H9 (cell line): ENCODE measurements at regions not wholly inside any gene's neighbourhood (a gene's known extent, or its start where the extent isn't known, plus 50 kb on each side); places are given as distances from the start of the nearest gene placed in this dataset.

Source experiments
- DNase-seq: peaks from one replicate; pipeline ENCODE4 v3.0.0-alpha.2; 2017
- H2AFZ ChIP-seq: one replicate; pipeline ENCODE4 v1.6.1; 2013; ENCODE audit warnings: mild to moderate bottlenecking, low read length, control low read depth, moderate library complexity
- H2AK5ac ChIP-seq: 2 replicates; pipeline ENCODE4 v1.6.1; 2013; ENCODE audit warnings: low read length, control low read depth, mixed read lengths; ENCODE audit not compliant: insufficient read length
- H2BK120ac ChIP-seq: one replicate; pipeline ENCODE4 v1.6.1; 2013; ENCODE audit warnings: low read depth, mild to moderate bottlenecking, low read length, control low read depth, inconsistent platforms; ENCODE audit not compliant: poor library complexity, severe bottlenecking
- H2BK12ac ChIP-seq: 2 replicates; pipeline ENCODE4 v1.6.1; 2013; ENCODE audit warnings: low read length, control low read depth, mixed read lengths, low read depth; ENCODE audit not compliant: insufficient read length
- H2BK15ac ChIP-seq: 2 replicates; pipeline ENCODE4 v1.6.1; 2013; ENCODE audit warnings: low read depth, low read length, control low read depth
- H2BK20ac ChIP-seq: one replicate; pipeline ENCODE4 v1.6.1; 2013; ENCODE audit warnings: low read depth, mild to moderate bottlenecking, low read length, control low read depth, inconsistent platforms; ENCODE audit not compliant: poor library complexity, severe bottlenecking
- H2BK5ac ChIP-seq: 2 replicates; pipeline ENCODE4 v1.6.1; 2013; ENCODE audit warnings: low read length, control low read depth, mixed read lengths; ENCODE audit not compliant: insufficient read length
- H3K14ac ChIP-seq: 2 replicates; pipeline ENCODE4 v1.6.1; 2013; ENCODE audit warnings: low read length, control low read depth; ENCODE audit not compliant: insufficient read depth
- H3K18ac ChIP-seq: 2 replicates; pipeline ENCODE4 v1.6.1; 2013; ENCODE audit warnings: low read depth, mild to moderate bottlenecking, mixed read lengths, low read length, control low read depth; ENCODE audit not compliant: insufficient read length
- H3K23ac ChIP-seq: 2 replicates; pipeline ENCODE4 v1.6.1; 2013; ENCODE audit warnings: low read length, control low read depth, mixed read lengths, low read depth; ENCODE audit not compliant: insufficient read length
- H3K23me2 ChIP-seq: 2 replicates; pipeline ENCODE4 v1.6.1; 2013; ENCODE audit warnings: low read depth, mild to moderate bottlenecking, mixed read lengths, low read length, control low read depth; ENCODE audit not compliant: insufficient read length, poor library complexity, severe bottlenecking
- H3K27ac ChIP-seq: 2 replicates; pipeline ENCODE4 v1.5.1; 2013; ENCODE audit warnings: low read length, control low read depth, mixed read lengths, low read depth; ENCODE audit not compliant: insufficient read length
- H3K27me3 ChIP-seq: 2 replicates; pipeline ENCODE4 v1.6.1; 2013; ENCODE audit warnings: low read length, control low read depth, inconsistent platforms; ENCODE audit not compliant: insufficient read depth
- H3K4ac ChIP-seq: 2 replicates; pipeline ENCODE4 v1.6.1; 2013; ENCODE audit warnings: low read depth, mild to moderate bottlenecking, control low read depth, inconsistent platforms, low read length, moderate library complexity
- H3K4me1 ChIP-seq: 2 replicates; pipeline ENCODE4 v1.6.1; 2013; ENCODE audit warnings: low read length, control low read depth, inconsistent platforms; ENCODE audit not compliant: insufficient read depth
- H3K4me2 ChIP-seq: 2 replicates; pipeline ENCODE4 v1.6.1; 2013; ENCODE audit warnings: low read length, control low read depth, mixed read lengths; ENCODE audit not compliant: insufficient read length, insufficient read depth
- H3K56ac ChIP-seq: 2 replicates; pipeline ENCODE4 v1.6.1; 2013; ENCODE audit warnings: low read depth, mild to moderate bottlenecking, mixed read lengths, low read length, control low read depth; ENCODE audit not compliant: insufficient read length
- H3K79me1 ChIP-seq: 2 replicates; pipeline ENCODE4 v1.6.1; 2013; ENCODE audit warnings: low read depth, mild to moderate bottlenecking, moderate library complexity, low read length, control low read depth, inconsistent platforms; ENCODE audit not compliant: insufficient read depth, poor library complexity, severe bottlenecking
- H3K79me2 ChIP-seq: 2 replicates; pipeline ENCODE4 v1.6.1; 2013; ENCODE audit warnings: low read length, control low read depth, inconsistent platforms; ENCODE audit not compliant: insufficient read depth
- H3K9ac ChIP-seq: 2 replicates; pipeline ENCODE4 v1.6.1; 2013; ENCODE audit warnings: low read length, control low read depth, mixed read lengths; ENCODE audit not compliant: insufficient read length; ENCODE audit errors: extremely low read depth
- H3K9me3 ChIP-seq: one replicate; pipeline ENCODE4 v1.6.1; 2013; ENCODE audit warnings: low read depth, low read length, inconsistent platforms; ENCODE audit not compliant: control insufficient read depth
- H3T11ph ChIP-seq: one replicate; pipeline ENCODE4 v1.6.1; 2013; ENCODE audit warnings: mild to moderate bottlenecking, low read length, control low read depth, inconsistent platforms
- H4K20me1 ChIP-seq: one replicate; pipeline ENCODE4 v1.6.1; 2013; ENCODE audit not compliant: control insufficient read depth, insufficient read length, insufficient read depth
- H4K5ac ChIP-seq: 2 replicates; pipeline ENCODE4 v1.6.1; 2013; ENCODE audit warnings: low read depth, mild to moderate bottlenecking, mixed read lengths, low read length, control low read depth; ENCODE audit not compliant: insufficient read length
- H4K8ac ChIP-seq: replicated peaks from 2 replicates; pipeline ENCODE4 v1.6.1; 2013; ENCODE audit warnings: low read length, control low read depth, mixed read lengths, low read depth; ENCODE audit not compliant: insufficient read length
- H4K91ac ChIP-seq: 2 replicates; pipeline ENCODE4 v1.6.1; 2013; ENCODE audit warnings: low read depth, mild to moderate bottlenecking, moderate library complexity, mixed read lengths, low read length, control low read depth; ENCODE audit not compliant: insufficient read length
- H3K27ac Mint-ChIP-seq, 3 experiments: 2 replicates in 2 of 3; 3 replicates in 1 of 3; pipeline ENCODE4 v1.8.0; 2020 to 2021; ENCODE audit warnings: mixed read lengths in 3 of 3, mild to moderate bottlenecking in 1 of 3, moderate library complexity in 1 of 3
- H3K27me3 Mint-ChIP-seq: 2 replicates; pipeline ENCODE4 v1.8.0; 2021; ENCODE audit warnings: low read depth, mild to moderate bottlenecking, moderate library complexity, mixed read lengths
- H3K36me3 Mint-ChIP-seq, 3 experiments: 2 replicates in 2 of 3; 3 replicates in 1 of 3; pipeline ENCODE4 v1.8.0; 2020 to 2021; ENCODE audit warnings: low read depth in 3 of 3, mixed read lengths in 3 of 3; ENCODE audit not compliant: insufficient read depth in 1 of 3
- H3K4me1 Mint-ChIP-seq, 2 experiments: 2 replicates each; pipeline ENCODE4 v1.8.0; 2020; ENCODE audit warnings: mixed read lengths in 2 of 2
- H3K4me3 Mint-ChIP-seq, 2 experiments: 2 replicates in 1 of 2; 3 replicates in 1 of 2; pipeline ENCODE4 v1.8.0; 2020 to 2021; ENCODE audit warnings: mild to moderate bottlenecking in 2 of 2, mixed read lengths in 2 of 2, moderate library complexity in 1 of 2
- H3K9me3 Mint-ChIP-seq, 2 experiments: 2 replicates in 1 of 2; 3 replicates in 1 of 2; pipeline ENCODE4 v1.8.0; 2020; ENCODE audit warnings: mild to moderate bottlenecking in 2 of 2, mixed read lengths in 2 of 2, moderate library complexity in 1 of 2
- CTCF ChIP-seq: fragments of 200-600 bp; sonication (generic); conservative IDR thresholded peaks from 3 replicates; pipeline ENCODE4 v1.8.0; 2021; ENCODE audit warnings: antibody characterized with exemption, mild to moderate bottlenecking
- WGBS: extraction: QIAGEN DNeasy Blood & Tissue Kit; methylation state at CpG from one replicate; pipeline ENCODE4 v1.1.7; 2013; ENCODE audit warnings: missing lambda C conversion rate, low lambda C conversion rate, mixed read lengths; ENCODE audit not compliant: insufficient read length; ENCODE audit errors: extremely low coverage; 5-methylcytosine and 5-hydroxymethylcytosine counted together

- Histone ChIP-seq H4K20me1 (no peaks in the 10 kb centered on the region), H3K14ac (no peak overlapping the region), H2BK15ac (no peak overlapping the region), H3K27me3 (no peaks in the 10 kb centered on the region), H2BK20ac (no peak overlapping the region), H3K56ac (no peak overlapping the region), H3K4me1 (no peaks in the 10 kb centered on the region), H3K4me2 (no peak overlapping the region), H3K23ac (no peak overlapping the region), H4K5ac (no peak overlapping the region), H3K4ac (no peak overlapping the region), H2AK5ac (no peak overlapping the region), H2BK5ac (no peak overlapping the region), H2BK12ac (no peak overlapping the region), H3K79me1 (no peaks in the 10 kb centered on the region), H3T11ph (no peak overlapping the region), H4K91ac (no peak overlapping the region), H2AFZ (no peak overlapping the region), H3K9me3 (no peaks in the 10 kb centered on the region), H3K27ac (no peak overlapping the region), H3K9ac (no peak overlapping the region), H3K18ac (no peak overlapping the region), H3K23me2 (no peaks in the 10 kb centered on the region), H2BK120ac (no peak overlapping the region), H4K8ac (no peak overlapping the region), H3K79me2 (no peaks in the 10 kb centered on the region)
- no peaks in the 10 kb centered on the region for H3K27me3 Mint-ChIP-seq
- no CpG with 5 or more reads among the region's 2 CpGs for WGBS
- H3K9me3 Mint-ChIP-seq, result peaks cover 6 to 12% of the 10 kb centered on the region in 2 experiments
- H3K27ac Mint-ChIP-seq, result no peak overlapping the region
- peaks cover 4 to 7% of the 10 kb centered on the region in 2 experiments; a peak in 2 of 4 replicates for H3K4me1 Mint-ChIP-seq
- no peak for DNase-seq
- H3K36me3 Mint-ChIP-seq, result peaks cover 0 to 9% (median 2%) of the 10 kb centered on the region in 3 experiments; a peak in 3 of 7 replicates
- TF ChIP-seq CTCF, result no peak
- no peak overlapping the region for H3K4me3 Mint-ChIP-seq
These were observed 534.0 kb upstream of the ANKRD30A start for GRCh38 chr10:36591436-36591835.
